Left lung (tissue), 4 donors: ENCODE measurements at regions not wholly inside any gene's neighbourhood (a gene's known extent, or its start where the extent isn't known, plus 50 kb on each side); places are given as distances from the start of the nearest gene placed in this dataset.

ENCODE experiments used
- ATAC-seq: fragments of 200-7000 bp; cut with Tn5 transposase; one replicate; pipeline ENCODE4 v1.9.1; 2020; ENCODE audit warnings: moderate library complexity
- DNase-seq, 4 donors: peaks; one replicate each; pipeline ENCODE4 v3.0.0-alpha.2; 2013 to 2020
- H3K27ac ChIP-seq, 2 donors: fragments of 200-600 bp; sonication (generic) in 1 of 2; one replicate each; pipeline versions ENCODE4 v1.5.0 to v1.8.0; 2020 to 2021
- H3K27me3 ChIP-seq, 2 donors: fragments of 200-600 bp; sonication (generic) in 1 of 2; one replicate each; pipeline versions ENCODE4 v1.5.0 to v1.8.0; 2020 to 2021
- H3K36me3 ChIP-seq, 2 donors: fragments of 200-600 bp; sonication (generic) in 1 of 2; one replicate each; pipeline versions ENCODE4 v1.5.0 to v1.8.0; 2020 to 2021
- H3K4me1 ChIP-seq, 2 donors: fragments of 200-600 bp; one replicate each; pipeline ENCODE4 v1.8.0; 2021
- H3K4me3 ChIP-seq, 2 donors: fragments of 200-600 bp; sonication (generic) in 1 of 2; one replicate each; pipeline versions ENCODE4 v1.5.0 to v1.8.0; 2020 to 2021; ENCODE audit warnings: mild to moderate bottlenecking in 1 of 2
- H3K9me3 ChIP-seq, 2 donors: fragments of 200-600 bp; sonication (generic) in 1 of 2; one replicate each; pipeline versions ENCODE4 v1.5.0 to v1.8.0; 2020 to 2021
- CTCF ChIP-seq, 2 donors: fragments of 200-600 bp; sonication (generic) in 1 of 2; IDR thresholded peaks; one replicate each; pipeline versions ENCODE4 v1.5.0 to v1.8.0; 2021; ENCODE audit warnings: antibody characterized with exemption in 2 of 2
- intact Hi-C, 2 donors: fragments of 100-400 bp; cut with DNase I; formaldehyde crosslinking; loops; one replicate each; pipeline versions ENCODE4 v1.11.2 to v1.14.2; 2022
- donor health status: DM: no; HTN: yes; CAD: no.
- donor health status: DM: no; HTN: no; CAD: no.

GRCh38 chr4:3868211-3869173, 102.3 kb downstream of the ADRA2C start:
- peaks cover 24 to 93% of the 10 kb centered on the region in 2 donors for H3K27me3 ChIP-seq
- H3K9me3 ChIP-seq = peaks cover 0 to 4% of the 10 kb centered on the region in 2 donors
- H3K4me3 ChIP-seq = no peak overlapping the region
- no peak for TF ChIP-seq CTCF (IDR thresholded peaks at IDR 0.05)
- DNase-seq = peak in 2 of 4 donors; percentile 12 to 68
- intact Hi-C loops = no loop called here
- no peaks in the 10 kb centered on the region for H3K36me3 ChIP-seq
- ATAC-seq = no peak
- H3K27ac ChIP-seq = no peak overlapping the region
- peaks cover 0 to 3% of the 10 kb centered on the region in 2 donors for H3K4me1 ChIP-seq

DNA sequence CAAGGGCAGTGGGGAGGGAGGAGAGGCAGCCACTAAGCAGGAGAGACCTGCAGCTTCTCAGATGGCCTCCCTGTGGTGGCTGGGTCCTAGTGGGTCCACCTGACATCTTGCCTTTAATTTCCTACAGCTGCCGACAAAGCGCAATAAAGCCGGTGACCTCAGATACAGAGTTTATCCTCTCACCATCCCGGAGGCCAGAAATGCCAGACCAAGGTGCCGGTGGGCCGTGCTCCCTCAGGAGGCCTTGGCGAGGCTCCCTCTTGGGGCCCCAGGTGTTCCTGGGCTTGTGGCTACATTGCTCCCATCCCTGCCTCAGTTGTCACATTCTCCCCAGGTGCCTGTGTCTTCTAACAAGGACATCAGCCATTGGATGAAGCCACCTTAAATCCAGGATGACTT, 103.0 kb downstream of the ADRA2C start:
- ATAC-seq (no peak), DNase-seq (peak in 2 of 4 donors; percentile 2 to 37)
- peaks cover 25 to 93% of the 10 kb centered on the region in 2 donors for H3K27me3 ChIP-seq
- H3K4me1 ChIP-seq = peaks cover 0 to 3% of the 10 kb centered on the region in 2 donors
- H3K4me3 ChIP-seq = no peak overlapping the region
- H3K9me3 ChIP-seq = peaks cover 0 to 4% of the 10 kb centered on the region in 2 donors
- intact Hi-C loops = no loop called here
- H3K36me3 ChIP-seq = no peaks in the 10 kb centered on the region
- TF ChIP-seq CTCF (IDR thresholded peaks at IDR 0.05) = no peak
- no peak overlapping the region for H3K27ac ChIP-seq

GRCh38 chr4:3869661-3870566, 103.7 kb downstream of the ADRA2C start:
- no peak overlapping the region for H3K27ac ChIP-seq
- DNase-seq (peak in 2 of 4 donors; percentile 16 to 49), ATAC-seq (no peak)
- intact Hi-C loops = no loop called here
- no peak overlapping the region for H3K4me3 ChIP-seq
- peaks cover 0 to 4% of the 10 kb centered on the region in 2 donors for H3K9me3 ChIP-seq
- TF ChIP-seq CTCF (IDR thresholded peaks at IDR 0.05) = no peak
- peaks cover 0 to 3% of the 10 kb centered on the region in 2 donors for H3K4me1 ChIP-seq
- H3K27me3 ChIP-seq = peaks cover 29 to 93% of the 10 kb centered on the region in 2 donors
- H3K36me3 ChIP-seq = no peaks in the 10 kb centered on the region

- Histone ChIP-seq H3K27me3 (peaks cover 29 to 93% of the 10 kb centered on the region in 2 donors), H3K4me3 (no peak overlapping the region), H3K4me1 (peaks cover 0 to 3% of the 10 kb centered on the region in 2 donors), H3K27ac (no peak overlapping the region), H3K36me3 (no peaks in the 10 kb centered on the region), H3K9me3 (peaks cover 0 to 4% of the 10 kb centered on the region in 2 donors)
- no peak for ATAC-seq
- DNase-seq = peak in 2 of 4 donors; percentile 16 to 39
- no peak for TF ChIP-seq CTCF (IDR thresholded peaks at IDR 0.05)
- intact Hi-C loops = no loop called here
Measured at GRCh38 chr4:3870567-3870962, 104.4 kb downstream of the ADRA2C start.
